ENCODE measurements at regions not wholly inside any gene's neighbourhood (a gene's known extent, or its start where the extent isn't known, plus 50 kb on each side); places are given as distances from the start of the nearest gene placed in this dataset.
"Not testable (repeated sequence)": the region's sequence is repeated elsewhere in the genome, so short reads cannot be mapped to it uniquely, and the experiment has no call there.

DNA sequence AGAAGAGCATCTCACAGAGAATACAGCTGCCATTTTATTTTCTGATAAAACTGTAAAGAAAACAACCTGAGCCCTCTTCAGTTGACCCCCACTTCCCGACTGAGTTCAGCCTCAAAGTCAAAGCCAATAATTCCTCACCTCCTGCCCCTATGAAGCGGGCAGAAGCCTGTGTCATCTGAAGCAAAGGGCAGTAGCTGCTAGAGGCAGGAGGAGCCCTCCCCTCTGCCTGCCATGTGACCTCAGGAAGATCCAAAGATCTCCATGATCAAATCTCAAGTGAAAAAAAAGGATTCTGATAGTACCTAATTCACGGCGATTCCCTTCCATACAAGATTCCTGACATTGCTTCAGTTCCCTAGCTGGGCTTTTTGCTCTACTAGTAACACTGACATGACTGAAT lies 223.1 kb upstream of the CAND1 start:
- no peak for DNase-seq

GRCh38 chr12:67047634-67048033 lies 221.5 kb upstream of the CAND1 start:
- no peak for DNase-seq

DNA sequence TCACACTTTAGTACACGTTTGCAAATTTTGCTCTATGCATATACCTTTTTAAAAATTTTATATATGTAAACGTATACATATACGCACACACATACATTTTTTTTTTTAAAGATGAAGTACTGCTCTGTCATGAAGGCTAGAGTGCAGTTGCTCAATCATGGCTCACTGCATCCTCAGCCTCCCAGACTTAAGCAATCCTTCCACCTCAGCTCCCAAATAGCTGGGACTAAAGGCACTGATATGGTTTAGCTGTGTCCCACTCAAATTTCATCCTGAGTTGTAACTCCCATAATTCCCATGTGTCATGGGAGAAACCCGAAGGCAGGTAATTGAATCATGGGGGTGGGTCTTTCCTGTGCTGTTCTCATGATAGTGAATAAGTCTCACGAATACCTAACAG lies 220.8 kb upstream of the CAND1 start:
- DNase-seq, result no peak

DNA sequence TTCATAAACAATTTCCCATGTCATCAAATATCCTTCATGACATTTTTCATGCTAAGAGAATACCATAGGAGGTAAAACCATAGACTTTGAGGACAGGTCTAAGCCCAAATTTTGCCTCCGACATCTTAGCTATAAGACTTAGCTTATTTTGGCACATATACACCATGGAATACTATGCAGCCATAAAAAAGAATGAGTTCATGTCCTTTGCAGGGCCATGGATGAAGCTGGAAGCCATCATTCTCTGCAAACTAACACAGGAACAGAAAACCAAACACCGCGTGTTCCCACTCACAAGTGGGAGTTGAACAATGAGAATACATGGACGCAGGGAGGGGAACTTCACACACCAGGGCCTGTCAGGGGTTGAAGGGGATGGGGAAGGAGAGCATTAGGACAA lies 220.0 kb upstream of the CAND1 start:
- not testable (repeated sequence) for DNase-seq

GRCh38 chr12:67052981-67053380 lies 216.2 kb upstream of the CAND1 start:
- DNase-seq, result no peak

DNA sequence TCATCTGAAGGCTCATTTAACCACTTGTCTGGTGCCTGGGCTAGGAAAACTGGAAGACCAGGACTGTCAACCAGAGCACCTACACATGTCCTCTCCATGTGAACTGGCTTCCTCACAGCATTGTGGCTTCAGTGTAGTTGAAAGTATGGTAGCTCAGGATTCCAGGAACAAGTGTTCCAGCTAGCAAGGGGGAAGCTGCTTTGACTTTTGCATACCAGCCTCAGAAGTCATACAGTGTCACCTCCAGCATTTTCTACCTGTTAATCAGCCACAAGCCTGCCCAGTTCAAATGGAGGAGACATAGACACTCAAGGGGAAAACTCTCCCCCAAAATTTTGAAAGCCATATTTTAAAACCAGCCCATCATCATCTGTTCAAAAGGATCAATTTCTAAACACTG lies 212.8 kb upstream of the CAND1 start:
- no peak for DNase-seq

DNA sequence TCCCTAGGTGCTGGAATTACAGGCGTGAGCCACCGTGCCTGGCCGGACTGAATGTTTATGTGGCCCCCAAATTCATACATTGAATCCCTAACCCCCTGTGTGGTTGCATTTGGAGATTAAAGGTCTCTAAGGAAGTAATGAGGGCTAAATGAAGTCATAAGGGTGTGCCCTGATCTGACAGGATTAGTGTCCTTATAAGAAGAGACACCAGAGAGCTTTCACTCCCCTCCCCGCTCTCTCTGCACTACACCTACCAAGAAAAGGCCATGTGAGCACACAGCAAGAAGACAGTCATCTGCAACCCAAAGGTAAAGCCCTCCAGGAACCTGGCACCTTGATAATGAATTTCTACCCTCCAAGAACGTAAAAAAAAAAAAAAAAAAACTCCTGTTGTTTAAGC lies 212.1 kb upstream of the CAND1 start:
- DNase-seq, result no peak

DNA sequence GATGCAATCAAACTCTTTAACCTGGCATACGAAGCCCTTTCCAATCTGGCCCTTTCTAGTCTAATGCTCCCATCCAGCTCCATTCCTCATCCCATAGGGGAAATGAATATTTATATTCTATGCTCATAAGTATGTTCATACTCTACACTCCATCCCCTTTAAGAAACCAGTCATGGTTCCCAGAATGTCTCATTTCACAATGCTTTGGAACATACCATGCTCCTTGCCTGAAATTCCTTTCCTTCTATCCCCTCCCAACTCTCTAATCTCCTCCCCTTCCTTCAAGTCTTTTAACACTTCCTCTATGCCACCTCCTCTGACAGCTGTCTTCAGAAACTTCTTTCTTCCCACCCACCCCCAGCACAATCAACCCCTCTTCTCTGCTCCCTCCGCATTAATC lies 207.0 kb upstream of the CAND1 start:
- no peak for DNase-seq

DNA sequence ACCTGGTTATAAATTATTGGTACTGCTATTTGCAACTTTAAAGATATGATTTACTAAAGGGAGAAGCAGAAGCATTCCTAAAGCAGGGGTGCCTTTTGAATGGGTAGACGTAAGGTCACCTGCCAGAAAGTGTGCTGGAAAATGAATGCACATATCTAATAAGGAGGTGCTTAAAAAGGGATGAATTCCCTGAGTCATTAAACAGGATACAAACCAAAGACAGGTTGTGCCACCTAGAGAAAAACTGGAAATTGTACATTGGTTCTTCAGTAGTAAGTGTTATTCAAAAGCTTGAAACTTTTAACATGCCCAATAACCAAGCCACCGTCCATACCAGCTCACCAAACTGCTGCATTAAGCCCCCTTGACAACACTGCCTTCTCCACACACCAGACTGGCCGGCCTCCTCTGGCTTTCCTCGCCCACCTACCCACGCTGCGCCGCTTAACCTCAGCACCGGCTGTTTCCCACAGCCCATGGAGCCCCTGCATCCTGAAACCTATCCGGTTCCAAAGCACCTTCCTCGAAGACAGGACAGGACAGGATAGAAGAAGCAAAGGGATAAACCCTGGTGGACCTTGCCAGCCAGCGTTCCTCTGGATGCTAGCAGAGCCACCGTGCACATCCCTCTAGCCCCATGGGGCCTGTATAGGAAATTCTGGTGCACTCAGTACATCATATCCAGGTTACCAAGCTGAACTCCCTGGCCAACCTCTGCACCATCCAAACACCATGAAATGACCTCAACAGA lies 201.5 kb upstream of the CAND1 start:
- peak in 1 of 2 experiments; percentile 27 for DNase-seq

DNA sequence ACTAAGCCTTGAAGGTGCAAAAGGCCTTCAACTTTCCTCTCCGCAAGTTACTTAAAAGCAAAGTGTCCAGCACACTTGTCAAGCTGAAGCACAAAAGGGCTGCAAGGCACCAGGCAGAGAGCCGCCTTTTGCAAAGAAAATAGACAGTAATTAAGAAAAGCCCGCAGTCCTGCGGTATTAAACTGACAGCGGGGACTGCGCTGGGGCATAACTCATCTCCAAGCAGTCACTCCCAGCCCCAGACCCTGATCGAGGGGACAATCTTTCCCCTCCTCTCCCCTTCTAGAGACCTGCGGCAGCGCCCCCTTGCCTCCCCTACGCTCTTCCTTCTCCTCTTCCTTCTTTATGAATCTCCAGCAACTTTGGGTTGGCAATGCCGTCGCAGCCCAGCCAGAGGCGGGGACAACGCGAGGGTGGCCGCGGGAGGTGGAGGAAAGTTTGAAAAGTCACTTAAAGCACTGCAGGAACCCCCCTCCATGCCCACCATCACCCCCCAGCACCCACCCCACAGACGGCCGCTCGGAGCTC lies 200.9 kb upstream of the CAND1 start:
- no peak for DNase-seq

DNA sequence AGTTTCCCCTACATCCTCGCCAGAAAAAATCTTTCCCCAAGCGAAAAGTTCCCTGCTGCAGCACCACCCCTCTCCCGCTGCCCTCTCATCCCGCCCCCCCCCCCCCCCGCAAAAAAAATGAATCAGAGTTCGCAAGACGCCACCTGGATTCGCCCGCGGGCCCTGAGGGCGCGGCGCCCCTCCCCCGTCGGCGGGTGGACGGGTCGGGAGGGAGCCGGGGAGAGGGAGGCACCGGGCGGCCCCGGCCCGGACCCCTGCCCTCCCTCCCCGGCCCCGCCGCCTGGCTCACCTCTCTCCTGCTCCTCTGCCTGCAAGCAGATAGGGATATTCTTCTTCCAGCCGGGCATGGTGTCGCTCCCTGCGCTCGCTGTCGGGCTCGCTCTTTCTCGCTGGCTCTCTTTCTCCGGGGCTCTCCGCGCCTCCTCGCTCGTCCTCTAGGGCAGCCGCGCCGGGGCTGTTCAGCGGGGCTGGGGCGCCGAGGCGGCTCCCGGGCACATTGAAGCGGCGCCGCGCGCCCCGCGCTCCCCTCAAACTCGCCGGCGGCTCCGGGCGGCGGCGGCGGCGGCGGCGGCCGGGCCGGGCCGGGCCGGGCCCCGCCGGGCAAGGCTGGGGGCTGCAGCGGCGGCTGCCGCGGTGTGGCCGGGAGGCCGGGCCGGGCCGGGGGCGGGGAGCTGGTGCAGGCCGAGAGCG lies 200.3 kb upstream of the CAND1 start:
- DNase-seq, result peak; percentile 50 to 59

GRCh38 chr12:67069451-67070306 lies 199.5 kb upstream of the CAND1 start:
- peak; percentile 43 to 62 for DNase-seq

- DNase-seq, result no peak
Measured at GRCh38 chr12:67070307-67070600, 198.9 kb upstream of the CAND1 start.

DNA sequence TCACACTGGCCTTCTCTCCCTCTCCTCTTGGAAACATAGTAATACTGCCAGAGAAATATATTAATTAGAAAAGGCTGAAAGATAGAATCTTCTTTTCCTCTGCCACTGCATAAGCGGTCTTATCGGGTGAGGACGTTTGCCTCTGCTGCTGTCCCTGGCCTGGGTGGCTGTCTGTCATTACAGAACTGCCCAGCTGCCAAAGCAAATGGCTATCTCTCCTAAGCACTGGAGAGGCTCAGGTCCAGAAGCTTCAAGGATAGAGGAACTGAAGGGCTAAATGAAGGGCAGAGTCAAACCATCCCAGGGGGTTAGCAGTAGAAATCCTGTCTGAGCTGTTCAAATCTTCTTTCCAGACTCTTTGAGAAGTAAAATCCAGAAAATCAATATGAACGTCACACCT lies 198.6 kb upstream of the CAND1 start:
- DNase-seq, result no peak

DNA sequence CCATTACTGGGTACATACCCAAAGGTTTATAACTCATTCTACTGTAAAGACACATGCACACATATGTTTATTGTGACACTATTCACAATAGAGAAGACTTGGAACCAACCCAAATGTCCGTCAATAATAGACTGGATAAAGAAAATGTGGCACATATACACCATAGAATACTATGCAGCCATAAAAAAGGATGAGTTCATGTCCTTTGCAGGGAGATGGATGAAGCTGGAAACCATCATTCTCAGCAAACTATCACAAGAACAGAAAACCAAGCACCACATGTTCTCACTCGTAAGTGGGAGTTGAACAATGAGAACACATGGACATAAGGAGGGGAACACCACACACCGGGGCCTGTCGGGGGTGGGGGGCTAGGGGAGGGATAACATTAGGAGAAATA lies 196.9 kb upstream of the CAND1 start:
- DNase-seq, result not testable (repeated sequence)

DNA sequence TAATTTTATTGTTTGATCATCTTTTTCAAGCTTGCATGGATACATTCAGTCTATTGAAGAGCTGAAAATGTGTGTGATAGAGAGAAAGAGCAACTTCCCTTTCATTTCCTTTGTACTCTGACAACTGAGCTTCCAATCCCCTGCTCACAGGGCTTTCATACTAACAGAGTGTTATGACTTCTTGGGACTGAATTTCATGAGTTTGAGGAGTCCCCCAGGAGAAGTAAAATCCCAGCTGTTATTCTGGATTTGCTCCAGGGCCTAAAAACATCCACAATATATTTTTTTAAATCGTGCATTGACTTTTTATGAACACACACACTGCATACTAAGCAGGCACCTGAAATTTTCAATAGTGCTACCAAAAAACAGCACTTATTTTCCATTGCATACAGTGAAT lies 195.8 kb upstream of the CAND1 start:
- DNase-seq, result no peak

DNA sequence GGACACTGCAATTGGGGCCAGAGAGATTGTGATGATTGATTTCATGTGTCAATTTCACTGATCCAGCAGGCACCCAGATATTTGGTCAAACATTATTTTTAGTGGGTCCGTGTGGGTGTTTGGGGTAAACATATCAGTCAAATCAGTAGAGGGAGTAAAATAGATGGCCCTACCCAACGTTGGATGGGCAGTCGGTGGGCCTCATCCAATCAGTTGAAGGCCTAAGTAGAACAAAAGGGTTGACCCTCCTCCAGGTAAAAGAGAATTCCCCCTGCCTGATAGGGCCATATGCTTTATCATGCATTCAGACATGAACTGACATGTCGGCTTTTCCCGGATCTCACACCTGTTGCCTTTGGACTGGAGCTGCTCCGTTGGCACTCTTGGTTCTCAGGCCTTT lies 195.1 kb upstream of the CAND1 start:
- no peak for DNase-seq

GRCh38 chr12:67077617-67078016 lies 191.5 kb upstream of the CAND1 start:
- DNase-seq, result no peak

DNA sequence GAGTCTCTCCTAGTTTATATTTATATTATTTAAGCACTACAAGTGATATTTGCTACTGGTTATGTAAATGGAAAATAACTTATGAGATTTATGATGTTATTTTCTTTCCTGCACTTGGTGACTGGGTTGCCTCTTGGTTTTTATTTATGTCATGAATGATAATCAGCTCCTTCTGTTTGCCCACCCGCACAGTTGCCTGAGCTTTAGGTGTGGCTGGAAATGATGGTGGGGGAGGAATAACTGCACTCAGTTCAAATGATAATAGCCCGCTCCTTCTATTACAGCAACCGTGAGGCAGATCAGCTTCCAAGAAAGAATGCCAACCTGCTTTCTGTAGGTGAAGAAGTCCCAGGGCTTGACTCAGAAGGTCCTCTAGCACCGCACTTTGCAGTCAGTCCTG lies 190.2 kb upstream of the CAND1 start:
- no peak for DNase-seq

- DNase-seq, result no peak
Measured at GRCh38 chr12:67080637-67081036, 188.5 kb upstream of the CAND1 start.

DNA sequence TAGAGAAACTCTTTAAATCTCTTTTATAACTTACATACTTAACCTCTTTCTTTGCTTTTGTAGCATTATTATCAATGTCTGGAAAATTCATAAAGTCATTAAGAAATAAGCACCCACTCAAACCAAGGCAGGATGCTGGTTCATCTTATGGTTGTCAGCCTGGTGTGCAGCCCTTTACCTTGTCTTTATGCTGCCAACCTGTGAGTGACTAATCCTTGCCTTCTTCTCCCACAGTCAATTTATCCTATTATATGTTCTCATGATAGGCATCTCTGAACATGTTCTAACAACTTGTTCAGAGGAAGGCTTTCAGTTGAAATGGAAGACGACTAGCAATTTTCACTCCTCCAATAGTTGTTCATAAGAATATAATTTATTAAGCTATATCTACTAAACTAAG lies 186.9 kb upstream of the CAND1 start:
- DNase-seq, result no peak

- DNase-seq, result no peak
Measured at GRCh38 chr12:67085699-67086098, 183.5 kb upstream of the CAND1 start.

GRCh38 chr12:67086116-67086515 lies 183.0 kb upstream of the CAND1 start:
- DNase-seq, result no peak
